Gastroesophageal sphincter (tissue), 4 donors: ENCODE measurements at regions not wholly inside any gene's neighbourhood (a gene's known extent, or its start where the extent isn't known, plus 50 kb on each side); places are given as distances from the start of the nearest gene placed in this dataset.

Experiments used
- ATAC-seq: fragments of 150-250 bp; one replicate; pipeline ENCODE4 v1.9.1; 2016; ENCODE audit warnings: mild to moderate bottlenecking, moderate library complexity
- H3K27ac ChIP-seq, 4 donors: fragments of 200-600 bp; sonication (generic) in 3 of 4; 1 replicate in 3 of 4; 2 replicates in 1 of 4; pipeline ENCODE4 v1.5.1; 2016 to 2019
- H3K27me3 ChIP-seq: fragments of 200-600 bp; sonication (generic); one replicate; pipeline ENCODE4 v1.5.1; 2019
- H3K36me3 ChIP-seq, 2 donors: fragments of 200-600 bp; sonication (generic); one replicate each; pipeline ENCODE4 v1.5.1; 2019; ENCODE audit warnings: control low read depth in 1 of 2
- H3K4me1 ChIP-seq, 3 donors: fragments of 200-600 bp; sonication (generic); 1 replicate in 2 of 3; 2 replicates in 1 of 3; pipeline ENCODE4 v1.5.1; 2016 to 2019; ENCODE audit warnings: control low read depth in 2 of 3
- H3K4me3 ChIP-seq, 2 donors: fragments of 200-600 bp; sonication (generic); one replicate each; pipeline ENCODE4 v1.5.1; 2019; ENCODE audit warnings: mild to moderate bottlenecking in 1 of 2, moderate library complexity in 1 of 2
- H3K9me3 ChIP-seq, 3 donors: fragments of 200-600 bp; sonication (generic); one replicate each; pipeline ENCODE4 v1.5.1; 2017 to 2019; ENCODE audit warnings: control low read depth in 2 of 3
- EP300 ChIP-seq: sonication (generic); formaldehyde crosslinking; IDR thresholded peaks from one replicate; pipeline ENCODE4 v1.6.1; 2017; ENCODE audit warnings: antibody characterized with exemption, mild to moderate bottlenecking
- POLR2A ChIP-seq, 2 donors: fragments of 450-650 bp; IDR thresholded peaks; one replicate each; pipeline ENCODE4 v1.6.1; 2017; ENCODE audit warnings: antibody characterized with exemption in 2 of 2, mild to moderate bottlenecking in 2 of 2, moderate library complexity in 1 of 2
- POLR2AphosphoS5 ChIP-seq: sonication (generic); formaldehyde crosslinking; IDR thresholded peaks from one replicate; pipeline ENCODE4 v1.6.1; 2017; ENCODE audit warnings: antibody characterized with exemption
- WGBS, 2 donors: methylation state at CpG; one replicate each; pipeline ENCODE4 v1.1.5; 2018; ENCODE audit warnings: low coverage in 1 of 2; 5-methylcytosine and 5-hydroxymethylcytosine counted together
- TF ChIP-seq, protein P1 (sequence below), 4 experiments: fragments of 200-600 bp in 2 of 4; fragments of 450-650 bp in 2 of 4; sonication (generic) in 1 of 4; IDR thresholded peaks; one replicate each; pipeline ENCODE4 v1.5.1; 2017 to 2019; ENCODE audit warnings: antibody characterized with exemption in 4 of 4, mild to moderate bottlenecking in 2 of 4, moderate library complexity in 2 of 4

DNA sequence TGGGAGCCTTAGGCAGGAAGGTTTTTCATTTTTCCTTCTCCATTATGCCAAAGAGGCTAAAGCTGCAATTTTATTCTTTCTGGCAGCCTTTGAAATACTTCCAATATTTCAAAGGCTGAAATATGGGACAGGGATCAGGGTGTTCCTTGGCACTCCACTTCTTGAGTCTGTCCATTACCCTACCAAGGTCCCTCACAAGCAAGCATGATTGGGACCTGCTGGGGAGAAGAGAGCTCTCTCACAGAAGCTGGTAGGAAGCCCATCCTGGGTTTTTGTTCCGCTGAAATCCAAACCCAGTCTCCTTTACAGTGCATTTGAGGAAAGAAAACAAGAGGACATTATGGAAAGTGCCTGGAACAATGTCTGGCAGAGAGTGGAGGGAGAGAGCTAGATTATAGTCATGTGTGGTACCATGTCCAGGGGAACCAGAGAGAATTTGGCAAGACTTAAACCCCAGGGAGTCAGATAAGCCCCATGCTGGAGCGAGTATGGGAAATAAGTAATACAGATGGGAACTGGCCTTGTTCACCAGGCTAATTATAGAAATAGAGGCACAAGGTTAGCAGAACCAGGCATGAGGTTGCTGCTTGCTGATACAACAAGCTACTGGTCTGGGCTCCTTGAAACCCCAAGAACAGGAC lies 104.7 kb downstream of the LSM5 start:
- WGBS, 2 donors = 71 to 86% methylated on average over 1 of the region's 2 CpGs
- no peaks in the 10 kb centered on the region for H3K36me3 ChIP-seq
- no peak overlapping the region for H3K27ac ChIP-seq
- no peak overlapping the region for H3K4me3 ChIP-seq
- no peaks in the 10 kb centered on the region for H3K9me3 ChIP-seq
- TF ChIP-seq EP300 = no peak
- no peak for TF ChIP-seq POLR2A (IDR thresholded peaks at IDR 0.05)
- no peak for ATAC-seq
- peaks cover 25% of the 10 kb centered on the region for H3K27me3 ChIP-seq
- no peaks in the 10 kb centered on the region for H3K4me1 ChIP-seq

DNA sequence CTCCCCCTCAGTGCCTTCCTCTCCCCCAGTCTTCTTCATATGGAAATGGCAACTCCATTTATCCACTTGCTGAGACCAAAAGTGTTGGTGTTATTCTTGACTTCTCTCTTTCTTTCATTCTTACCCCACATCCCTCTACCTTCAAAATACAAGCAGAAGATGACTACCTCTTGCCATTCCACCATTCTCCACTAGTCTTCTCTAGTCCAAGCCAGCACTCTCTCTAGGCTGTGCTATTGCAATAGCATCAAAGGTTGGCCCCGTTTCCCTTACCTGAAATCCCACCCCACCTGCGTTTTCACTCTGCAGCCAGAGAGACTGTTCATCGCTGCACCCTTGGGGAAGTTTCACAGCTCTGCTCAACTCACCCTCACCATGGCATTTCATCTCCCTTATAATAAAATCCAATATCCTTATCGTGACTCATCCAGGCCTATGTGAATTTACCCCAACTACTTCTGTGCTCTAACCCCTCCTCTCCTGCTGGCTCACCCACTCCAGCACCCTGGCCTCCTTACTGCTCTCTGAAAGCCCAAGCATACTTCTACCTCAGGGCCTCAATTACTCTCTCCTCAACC lies 109.1 kb downstream of the LSM5 start:
- no peaks in the 10 kb centered on the region for H3K36me3 ChIP-seq

DNA sequence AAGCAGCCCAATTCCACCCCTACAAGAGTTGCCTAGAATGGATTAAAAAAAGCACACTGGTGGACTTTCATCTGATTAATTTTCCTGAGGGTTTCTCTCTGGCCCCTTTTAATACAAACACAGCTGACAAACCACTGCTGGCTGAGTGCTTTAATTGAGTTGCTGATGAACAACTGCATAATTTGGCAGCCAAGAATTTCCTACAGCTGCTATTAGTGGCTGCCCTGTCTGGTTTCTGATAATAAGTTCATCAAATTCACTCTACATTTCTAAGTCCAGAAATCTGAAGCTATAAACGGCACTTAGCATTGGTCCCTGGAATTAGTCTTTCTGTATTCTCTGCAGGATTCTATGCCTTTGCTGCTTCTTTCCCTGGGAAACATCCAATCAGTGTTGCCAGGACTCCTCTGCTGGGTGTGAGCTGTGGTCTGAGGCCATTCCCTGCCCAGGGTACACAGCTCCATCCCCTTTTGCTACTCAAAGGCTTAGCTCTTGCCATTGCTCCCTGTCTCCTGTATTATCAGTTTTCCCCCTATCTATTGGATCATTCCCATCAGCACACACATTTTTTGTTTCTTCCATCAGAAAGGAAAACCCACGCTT lies 110.6 kb downstream of the LSM5 start:
- Histone ChIP-seq H3K27me3 (peaks cover 31% of the 10 kb centered on the region), H3K4me3 (no peak overlapping the region), H3K4me1 (no peaks in the 10 kb centered on the region), H3K36me3 (no peaks in the 10 kb centered on the region), H3K9me3 (no peaks in the 10 kb centered on the region), H3K27ac (no peak overlapping the region)
- ATAC-seq = no peak
- 17 to 20% methylated on average over 1 to 2 of the region's 2 CpGs for WGBS, 2 donors
- no peak for TF ChIP-seq POLR2AphosphoS5
- TF ChIP-seq POLR2A (IDR thresholded peaks at IDR 0.05) = no peak
- TF ChIP-seq, protein P1, sequence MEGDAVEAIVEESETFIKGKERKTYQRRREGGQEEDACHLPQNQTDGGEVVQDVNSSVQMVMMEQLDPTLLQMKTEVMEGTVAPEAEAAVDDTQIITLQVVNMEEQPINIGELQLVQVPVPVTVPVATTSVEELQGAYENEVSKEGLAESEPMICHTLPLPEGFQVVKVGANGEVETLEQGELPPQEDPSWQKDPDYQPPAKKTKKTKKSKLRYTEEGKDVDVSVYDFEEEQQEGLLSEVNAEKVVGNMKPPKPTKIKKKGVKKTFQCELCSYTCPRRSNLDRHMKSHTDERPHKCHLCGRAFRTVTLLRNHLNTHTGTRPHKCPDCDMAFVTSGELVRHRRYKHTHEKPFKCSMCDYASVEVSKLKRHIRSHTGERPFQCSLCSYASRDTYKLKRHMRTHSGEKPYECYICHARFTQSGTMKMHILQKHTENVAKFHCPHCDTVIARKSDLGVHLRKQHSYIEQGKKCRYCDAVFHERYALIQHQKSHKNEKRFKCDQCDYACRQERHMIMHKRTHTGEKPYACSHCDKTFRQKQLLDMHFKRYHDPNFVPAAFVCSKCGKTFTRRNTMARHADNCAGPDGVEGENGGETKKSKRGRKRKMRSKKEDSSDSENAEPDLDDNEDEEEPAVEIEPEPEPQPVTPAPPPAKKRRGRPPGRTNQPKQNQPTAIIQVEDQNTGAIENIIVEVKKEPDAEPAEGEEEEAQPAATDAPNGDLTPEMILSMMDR (IDR thresholded peaks at IDR 0.05) = no peak
- no peak for TF ChIP-seq EP300

More for the DNA sequence above, 109.1 kb downstream of the LSM5 start:
- Histone ChIP-seq H3K9me3 (no peaks in the 10 kb centered on the region), H3K27me3 (peaks cover 31% of the 10 kb centered on the region), H3K4me1 (no peaks in the 10 kb centered on the region), H3K4me3 (no peak overlapping the region), H3K27ac (no peak overlapping the region)
- WGBS, 2 donors = 69 to 100% methylated on average over 1 to 3 of the region's 4 CpGs
- no peak for ATAC-seq
- TF ChIP-seq, protein P1 (IDR thresholded peaks at IDR 0.05) = no peak
- TF ChIP-seq POLR2AphosphoS5 (no peak), POLR2A (IDR thresholded peaks at IDR 0.05) (no peak), EP300 (no peak)

DNA sequence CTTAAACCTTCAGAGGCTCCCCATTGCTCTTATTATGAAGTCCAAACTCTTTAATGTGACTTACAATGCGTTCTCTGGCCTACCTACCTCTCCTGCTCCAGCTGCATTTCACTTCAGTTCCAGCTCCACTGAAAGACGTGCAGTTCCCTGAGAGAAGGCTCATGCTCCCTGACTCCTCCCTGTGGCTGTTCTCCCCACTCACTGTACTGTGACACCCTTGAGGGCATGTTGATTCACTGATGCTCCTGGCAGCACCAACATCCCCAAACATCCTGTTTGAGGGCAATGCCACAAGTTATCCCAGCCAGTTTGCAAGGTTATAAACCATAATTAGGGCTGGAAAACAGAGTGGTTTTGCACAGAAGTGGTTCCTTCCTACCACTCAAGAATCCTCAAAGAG lies 111.2 kb downstream of the LSM5 start:
- Histone ChIP-seq H3K27me3 (peaks cover 31% of the 10 kb centered on the region), H3K27ac (no peak overlapping the region), H3K9me3 (no peaks in the 10 kb centered on the region), H3K36me3 (no peaks in the 10 kb centered on the region), H3K4me1 (no peaks in the 10 kb centered on the region), H3K4me3 (no peak overlapping the region)
- ATAC-seq = no peak
- 18 to 33% methylated on average over 2 of the region's 2 CpGs for WGBS, 2 donors
- TF ChIP-seq, protein P1 (IDR thresholded peaks at IDR 0.05) = no peak
- TF ChIP-seq POLR2AphosphoS5 (no peak), EP300 (no peak), POLR2A (IDR thresholded peaks at IDR 0.05) (no peak)

DNA sequence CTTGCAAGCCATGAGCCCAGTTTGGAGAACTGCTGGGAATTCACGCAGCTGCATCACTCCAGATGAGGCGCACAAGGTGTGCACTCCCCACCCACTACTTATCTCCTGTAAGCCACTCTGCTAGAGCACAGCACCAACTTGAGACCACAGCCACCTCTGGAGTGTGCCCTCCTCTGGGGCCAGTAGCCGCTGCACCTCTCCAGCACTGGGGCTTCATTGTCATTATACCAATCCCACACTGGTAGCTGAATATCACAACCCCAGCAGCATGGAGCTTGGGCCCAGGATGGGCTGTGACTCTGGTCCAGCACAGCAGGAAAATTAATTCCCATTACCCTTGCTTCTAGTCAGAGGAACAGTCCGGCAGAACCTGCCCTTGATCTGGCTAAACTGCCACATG lies 125.6 kb downstream of the LSM5 start:
- H3K9me3 ChIP-seq = peaks cover 0 to 33% (median 0%) of the 10 kb centered on the region in 3 donors
- no peak for TF ChIP-seq POLR2A (IDR thresholded peaks at IDR 0.05)
- TF ChIP-seq EP300 = no peak
- no peak for TF ChIP-seq POLR2AphosphoS5
- TF ChIP-seq, protein P1 (IDR thresholded peaks at IDR 0.05) = no peak
- H3K27me3 ChIP-seq = peaks cover 25% of the 10 kb centered on the region
- H3K27ac ChIP-seq = no peak overlapping the region
- WGBS, 2 donors = 100% methylated on average over 2 of the region's 4 CpGs; no CpG with 5 or more reads in 1 of the 2 donors
- H3K4me1 ChIP-seq = no peaks in the 10 kb centered on the region
- ATAC-seq = no peak
- H3K4me3 ChIP-seq = no peak overlapping the region
- H3K36me3 ChIP-seq = no peaks in the 10 kb centered on the region
